ENCODE measurements at regions not wholly inside any gene's neighbourhood (a gene's known extent, or its start where the extent isn't known, plus 50 kb on each side); places are given as distances from the start of the nearest gene placed in this dataset.
A peak's percentile ranks its signal among the peaks of the same experiment; 100 is the strongest.
"Not testable (repeated sequence)": the region's sequence is repeated elsewhere in the genome, so short reads cannot be mapped to it uniquely, and the experiment has no call there.

- no peak for DNase-seq (ENCODE audit: low spot score)
Observed at GRCh38 chr2:149861034-149861433, 273.5 kb upstream of the MMADHC start.

DNA sequence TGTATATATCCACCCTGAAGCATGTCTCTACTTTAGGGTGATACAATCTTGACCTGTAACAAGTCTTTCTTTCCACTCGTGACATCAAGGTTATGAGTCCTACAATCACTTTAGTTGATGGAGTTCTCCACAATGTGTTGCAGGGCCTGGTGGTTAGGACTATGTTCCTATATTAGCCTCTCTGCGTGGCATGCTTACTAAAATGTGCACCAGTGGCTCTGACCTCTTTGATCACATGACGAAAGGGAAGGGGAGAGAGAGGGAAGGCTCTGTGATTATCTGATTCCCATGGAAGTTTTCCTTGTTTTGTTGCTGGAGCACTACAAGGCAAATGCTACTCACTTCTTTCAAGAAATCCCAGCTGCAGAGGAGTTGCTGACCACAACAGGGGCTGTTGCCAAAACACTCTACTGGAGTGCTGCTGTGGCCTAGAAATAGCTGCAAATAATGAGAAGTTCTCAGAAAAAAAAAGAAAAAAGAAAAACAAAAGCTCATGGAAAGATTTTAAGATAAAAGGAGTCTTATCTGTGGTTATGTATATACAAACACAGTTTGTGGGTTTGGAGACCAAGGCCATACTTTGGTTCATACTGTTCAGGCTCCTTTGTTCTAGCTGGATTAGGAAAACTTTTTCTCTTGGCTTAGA lies 272.8 kb upstream of the MMADHC start:
- DNase-seq (ENCODE audit: low spot score): peak; percentile 8

GRCh38 chr2:149858901-149859634 lies 271.5 kb upstream of the MMADHC start:
- no peak for DNase-seq (ENCODE audit: low spot score)

GRCh38 chr2:149858216-149858615 lies 270.6 kb upstream of the MMADHC start:
- no peak for DNase-seq (ENCODE audit: low spot score)

- no peak for DNase-seq (ENCODE audit: low spot score)
Observed at GRCh38 chr2:149857344-149857743, 269.8 kb upstream of the MMADHC start.

DNA sequence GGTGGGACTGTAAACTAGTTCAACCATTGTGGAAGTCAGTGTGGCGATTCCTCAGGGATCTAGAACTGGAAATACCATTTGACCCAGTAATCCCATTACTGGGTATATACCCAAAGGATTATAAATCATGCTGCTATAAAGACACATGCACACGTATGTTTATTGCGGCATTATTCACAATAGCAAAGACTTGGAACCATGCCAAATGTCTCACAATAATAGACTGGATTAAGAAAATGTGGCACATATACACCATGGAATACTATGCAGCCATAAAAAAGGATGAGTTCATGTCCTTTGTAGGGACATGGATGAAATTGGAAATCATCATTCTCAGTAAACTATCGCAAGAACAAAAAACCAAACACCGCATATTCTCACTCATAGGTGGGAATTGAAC lies 268.3 kb upstream of the MMADHC start:
- DNase-seq (ENCODE audit: low spot score): not testable (repeated sequence)

DNA sequence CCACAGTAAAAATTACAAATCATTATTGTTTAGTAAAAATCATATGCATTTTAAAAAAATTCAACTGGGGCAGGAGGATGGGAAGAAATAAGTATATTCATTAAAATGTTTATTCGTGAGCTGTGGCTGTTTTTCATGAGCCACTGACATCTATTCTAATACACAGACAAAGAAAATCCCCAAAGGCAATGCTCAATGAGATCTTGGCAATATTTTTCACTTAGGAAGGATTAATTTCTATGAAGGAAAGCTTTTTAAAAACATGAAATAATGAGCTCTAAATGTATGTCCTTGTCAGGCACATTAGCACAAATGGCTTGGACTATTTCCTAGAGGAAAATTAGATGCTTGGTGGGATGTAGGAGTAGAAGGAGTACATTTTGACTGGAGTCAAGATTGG lies 262.0 kb upstream of the MMADHC start:
- no peak for DNase-seq (ENCODE audit: low spot score)

DNA sequence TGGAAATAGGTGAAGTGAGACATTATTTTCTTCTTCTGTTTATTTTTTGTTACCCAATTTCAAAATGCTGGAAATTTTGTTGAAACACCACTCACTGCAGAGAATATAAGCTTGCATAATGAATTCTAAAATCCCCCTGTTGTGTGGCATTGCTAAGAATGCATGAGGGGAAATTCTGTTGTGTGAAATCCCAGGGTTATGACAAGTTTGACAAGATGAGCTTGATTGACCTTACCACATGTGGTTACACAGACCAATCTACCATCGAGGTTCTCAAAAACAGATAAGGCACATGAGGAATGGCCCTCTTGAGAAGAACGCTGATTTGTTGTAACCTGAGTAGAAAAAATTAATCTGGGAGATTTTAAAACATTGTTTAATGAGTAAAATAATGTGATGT lies 261.6 kb upstream of the MMADHC start:
- no peak for DNase-seq (ENCODE audit: low spot score)

- no peak for DNase-seq (ENCODE audit: low spot score)
Observed at GRCh38 chr2:149841396-149841795, 253.8 kb upstream of the MMADHC start.

DNA sequence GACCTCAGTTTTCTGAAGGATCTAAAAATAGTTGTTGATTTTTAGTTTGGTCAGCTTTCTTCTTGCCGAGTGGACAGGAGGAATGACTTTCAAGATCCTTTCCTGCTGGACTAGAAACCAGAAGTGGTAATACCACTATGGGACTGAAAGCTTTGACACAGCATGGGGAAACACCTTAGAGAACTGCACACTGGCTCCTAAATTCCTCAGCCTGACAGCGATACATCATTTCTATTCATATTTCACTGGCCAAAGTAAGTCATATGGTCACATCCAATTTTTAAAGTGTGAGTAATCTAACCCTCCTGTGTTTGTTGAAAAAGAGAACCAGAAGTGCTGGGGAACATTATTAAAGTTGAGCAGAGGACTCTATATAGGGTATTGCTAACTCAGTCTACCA lies 244.7 kb upstream of the MMADHC start:
- no peak for DNase-seq (ENCODE audit: low spot score)

- DNase-seq (ENCODE audit: low spot score): no peak
Observed at GRCh38 chr2:149828520-149829210, 241.1 kb upstream of the MMADHC start.

DNA sequence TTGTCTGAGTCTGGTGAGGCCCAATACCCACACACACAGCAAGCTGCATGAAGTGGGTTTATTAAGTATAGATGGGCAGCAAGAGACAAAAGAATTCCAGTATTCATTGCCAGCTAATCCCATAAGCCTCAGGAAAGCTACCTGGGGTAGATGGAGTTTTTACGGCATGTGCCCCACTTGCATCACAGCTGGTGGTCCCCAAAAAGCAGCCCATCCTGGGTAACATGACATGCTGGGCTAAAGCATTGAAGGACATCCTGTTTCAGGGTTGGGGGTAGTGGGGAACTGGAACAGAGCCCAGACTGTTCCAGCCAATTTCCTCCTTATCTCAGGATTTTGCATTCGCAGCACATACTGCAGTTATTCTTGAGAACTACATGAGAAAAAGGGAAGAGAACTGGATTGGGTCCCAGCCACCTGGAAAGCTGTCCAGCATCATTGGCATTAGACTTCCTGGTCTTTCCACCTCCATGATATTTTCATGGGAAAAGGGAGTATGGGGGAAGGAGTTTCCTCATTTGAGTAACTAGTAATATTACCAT lies 240.1 kb upstream of the MMADHC start:
- DNase-seq (ENCODE audit: low spot score): no peak

GRCh38 chr2:149826471-149827125 lies 239.0 kb upstream of the MMADHC start:
- DNase-seq (ENCODE audit: low spot score): no peak

DNA sequence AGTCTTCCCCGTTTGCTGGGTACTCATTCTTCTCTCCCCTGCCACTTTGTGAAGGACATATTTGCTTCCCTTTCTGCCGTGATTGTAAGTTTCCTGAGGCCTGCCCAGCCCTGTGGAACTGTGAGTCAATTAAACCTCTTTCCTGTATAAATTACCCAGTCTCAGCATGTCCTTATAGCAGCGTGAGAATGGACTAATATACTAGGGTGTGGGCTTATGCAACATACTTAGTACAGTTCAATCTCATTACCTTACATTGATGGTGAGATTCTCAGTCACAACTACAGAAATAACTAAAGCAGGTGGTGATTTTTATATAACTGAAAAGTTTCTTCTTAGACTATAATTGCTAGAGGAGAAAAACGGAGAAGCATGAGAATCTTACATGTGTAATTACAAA lies 237.9 kb upstream of the MMADHC start:
- no peak for DNase-seq (ENCODE audit: low spot score)

DNA sequence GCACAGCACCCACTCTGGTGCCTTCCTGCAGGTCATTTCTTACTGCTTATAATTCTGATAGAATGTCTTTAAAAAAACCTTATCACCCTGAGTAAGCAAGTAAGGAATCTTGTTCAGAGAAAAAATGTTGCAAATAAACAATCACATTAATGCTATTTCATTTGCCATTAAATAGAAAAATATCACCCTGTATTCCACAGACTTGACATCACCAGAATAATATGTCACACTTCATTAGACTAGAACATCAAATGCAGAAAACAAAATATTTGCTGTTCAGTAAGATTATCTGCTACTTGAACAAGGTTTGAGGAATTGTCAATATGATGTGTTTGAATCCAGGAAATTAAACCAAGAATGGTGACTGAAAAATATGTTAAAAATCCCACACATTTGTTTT lies 236.6 kb upstream of the MMADHC start:
- no peak for DNase-seq (ENCODE audit: low spot score)

DNA sequence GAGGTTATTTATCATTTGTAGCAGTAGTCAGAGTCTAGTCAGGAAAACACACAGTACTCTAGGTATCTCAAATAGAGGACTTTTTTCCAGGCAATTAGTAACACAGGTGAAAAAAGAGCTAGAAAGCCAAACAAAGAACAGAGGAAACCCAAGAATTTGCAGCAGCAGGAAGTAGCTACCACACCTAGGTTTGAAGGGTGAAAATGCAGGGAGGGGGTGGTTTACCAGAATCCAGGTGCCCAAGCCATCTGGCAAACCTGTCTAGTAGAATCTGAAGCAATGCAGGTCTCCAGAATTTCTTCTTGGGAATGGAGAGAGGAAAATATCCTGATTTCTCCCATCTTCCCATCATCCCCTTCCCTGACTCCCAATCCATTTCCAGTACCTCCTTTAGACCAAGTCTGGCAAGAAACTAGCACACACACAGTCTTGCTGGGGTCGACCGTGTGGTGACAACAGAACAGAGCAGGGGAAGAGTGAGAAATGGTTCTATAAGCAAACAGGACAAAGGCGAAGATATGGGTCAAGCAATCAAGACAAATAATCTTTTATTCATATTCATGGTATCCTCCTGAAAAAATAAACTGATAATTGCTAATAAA lies 231.9 kb upstream of the MMADHC start:
- DNase-seq (ENCODE audit: low spot score): no peak

DNA sequence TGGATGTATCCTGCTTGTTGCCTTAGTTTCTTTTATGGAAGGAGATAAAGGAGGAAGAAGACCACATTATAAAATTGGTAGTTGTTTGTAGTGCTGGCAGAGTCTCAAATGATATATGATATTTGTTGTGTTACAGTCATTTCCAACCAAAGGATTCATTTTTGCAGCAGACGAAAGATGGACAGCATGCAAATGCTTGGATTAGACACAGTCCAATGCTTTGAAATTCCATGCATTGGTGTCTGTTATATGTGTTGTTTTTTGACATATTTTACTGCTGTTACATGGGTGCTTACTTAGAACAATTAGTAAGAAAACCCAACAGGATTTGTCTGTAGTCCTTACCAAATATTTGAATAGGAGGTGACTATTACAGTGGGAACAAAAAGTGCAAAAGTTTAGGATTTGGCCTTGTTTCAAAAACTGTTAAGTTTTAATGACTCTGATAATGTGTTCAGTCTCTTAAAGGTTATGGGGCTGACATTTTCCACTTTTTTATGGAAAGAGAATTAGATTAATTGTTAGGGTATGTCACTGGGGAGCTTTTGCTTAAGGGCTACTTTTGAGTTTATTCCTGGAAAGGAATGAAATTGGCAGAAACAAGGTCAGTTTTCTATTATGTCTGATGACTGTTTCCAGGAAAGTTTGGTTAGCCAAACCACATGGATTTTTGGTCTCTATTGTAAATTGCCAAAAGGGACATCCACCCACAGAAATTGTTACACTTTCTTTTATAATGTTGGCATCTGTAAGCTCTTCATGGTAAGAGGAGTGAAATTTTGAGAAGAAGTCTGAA lies 229.4 kb upstream of the MMADHC start:
- no peak for DNase-seq (ENCODE audit: low spot score)

GRCh38 chr2:149815941-149816340 lies 228.4 kb upstream of the MMADHC start:
- no peak for DNase-seq (ENCODE audit: low spot score)

DNA sequence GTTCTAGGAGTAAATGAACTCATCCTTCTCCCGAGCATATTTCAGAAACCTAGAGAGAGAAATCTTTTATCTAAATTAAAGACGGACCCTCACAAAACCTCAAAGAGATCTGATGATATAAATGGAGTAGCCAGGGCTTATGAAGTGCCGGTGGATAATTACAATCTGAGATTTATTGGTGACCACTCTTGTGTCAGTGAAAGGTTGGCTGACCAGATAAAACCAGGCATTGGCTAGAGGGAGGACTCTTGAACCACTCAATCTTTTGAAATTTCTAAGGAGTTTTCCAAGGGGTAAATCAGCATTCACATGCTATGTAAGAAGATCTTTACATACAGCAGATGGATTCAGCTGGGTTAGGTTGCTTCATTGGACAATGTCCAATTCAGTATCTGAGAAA lies 227.3 kb upstream of the MMADHC start:
- DNase-seq (ENCODE audit: low spot score): no peak

DNA sequence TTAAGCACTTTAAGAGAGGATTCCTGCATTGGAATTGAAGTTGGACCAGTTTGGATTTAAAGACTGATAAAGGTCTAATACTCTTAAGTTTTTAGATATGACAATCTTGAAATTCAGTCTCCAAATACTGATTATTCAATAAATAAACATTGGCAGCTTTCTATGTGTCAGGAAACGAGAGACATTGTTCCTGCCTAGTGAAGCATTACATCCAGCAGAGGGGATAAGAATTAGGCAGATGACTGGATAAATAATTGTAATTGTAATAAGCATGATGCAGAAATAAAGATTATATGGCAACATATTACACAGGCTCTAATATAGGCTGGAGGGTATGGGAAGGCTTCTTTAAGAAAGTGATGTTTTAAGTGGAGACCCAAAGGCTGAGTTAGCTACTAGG lies 226.5 kb upstream of the MMADHC start:
- DNase-seq (ENCODE audit: low spot score): no peak

DNA sequence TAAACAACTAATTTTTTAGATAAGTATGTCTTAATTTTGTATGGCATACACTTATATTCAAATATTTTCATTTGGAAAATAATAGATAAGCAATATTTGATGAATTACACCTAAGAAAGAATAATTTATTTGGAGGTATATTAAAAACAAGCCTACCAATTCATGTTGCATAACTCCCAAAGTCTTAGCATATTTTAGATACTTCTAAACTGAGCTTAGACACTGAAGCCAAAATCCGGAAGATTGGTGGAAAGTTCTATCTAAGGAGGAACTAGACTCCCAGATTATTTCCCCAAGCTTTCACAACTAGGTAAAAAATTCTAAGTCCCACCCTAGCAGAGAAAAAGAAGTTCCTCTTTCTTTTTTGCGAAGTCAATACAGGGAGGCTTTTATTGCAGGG lies 221.0 kb upstream of the MMADHC start:
- no peak for DNase-seq (ENCODE audit: low spot score)

Measured in HuH-7 (cell line).